ENCODE measurements at regions not wholly inside any gene's neighbourhood (a gene's known extent, or its start where the extent isn't known, plus 50 kb on each side); places are given as distances from the start of the nearest gene placed in this dataset.
"Not testable (repeated sequence)": the region's sequence is repeated elsewhere in the genome, so short reads cannot be mapped to it uniquely, and the experiment has no call there.

GRCh38 chr3:174336784-174337183 lies 522.4 kb upstream of the NAALADL2 start:
- no peak for DNase-seq (ENCODE audit: low spot score)

DNA sequence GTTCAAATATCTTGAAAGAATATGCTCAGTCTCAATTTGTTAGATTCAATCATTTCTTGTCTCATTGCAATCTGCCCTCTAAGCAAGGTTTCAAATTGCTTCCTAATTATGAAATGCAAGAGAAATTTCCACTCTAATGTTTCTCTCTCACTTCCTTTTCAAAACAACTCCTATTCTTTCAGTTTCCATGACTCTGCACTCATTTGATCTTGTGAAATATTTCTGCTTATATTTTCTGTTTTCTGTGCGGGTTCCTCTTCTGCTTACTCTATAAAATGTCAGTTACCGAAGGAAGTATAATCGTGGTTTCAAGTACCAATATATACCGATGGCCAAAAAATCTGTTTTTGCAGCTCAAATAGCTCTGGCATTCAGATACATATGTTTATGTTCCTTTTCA lies 521.9 kb upstream of the NAALADL2 start:
- DNase-seq (ENCODE audit: low spot score) = no peak

- DNase-seq (ENCODE audit: low spot score) = no peak
Measured at GRCh38 chr3:174340624-174341587, 518.2 kb upstream of the NAALADL2 start.

- no peak for DNase-seq (ENCODE audit: low spot score)
Measured at GRCh38 chr3:174342171-174342570, 517.0 kb upstream of the NAALADL2 start.

- no peak for DNase-seq (ENCODE audit: low spot score)
Measured at GRCh38 chr3:174342941-174343501, 516.1 kb upstream of the NAALADL2 start.

- DNase-seq (ENCODE audit: low spot score) = no peak
Measured at GRCh38 chr3:174346141-174346540, 513.0 kb upstream of the NAALADL2 start.

DNA sequence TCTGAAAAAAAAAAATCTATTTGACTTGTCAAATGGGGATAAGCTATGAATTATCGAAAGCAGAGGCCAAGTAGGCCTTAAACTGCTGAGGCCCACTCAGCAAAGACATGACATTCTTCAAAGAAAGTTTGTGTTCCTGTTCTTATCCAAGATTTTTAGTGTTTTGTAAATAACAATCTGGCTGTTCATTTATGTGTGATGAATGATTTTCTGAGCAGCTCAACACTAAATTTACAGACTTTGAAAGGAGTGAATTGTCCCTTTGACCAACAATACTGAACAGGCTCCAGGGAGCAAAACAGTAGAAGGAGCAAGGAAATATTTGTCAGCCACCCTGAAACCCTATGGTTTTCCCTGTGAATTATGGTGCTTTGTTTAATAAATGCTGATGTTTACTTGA lies 512.6 kb upstream of the NAALADL2 start:
- DNase-seq (ENCODE audit: low spot score) = no peak

DNA sequence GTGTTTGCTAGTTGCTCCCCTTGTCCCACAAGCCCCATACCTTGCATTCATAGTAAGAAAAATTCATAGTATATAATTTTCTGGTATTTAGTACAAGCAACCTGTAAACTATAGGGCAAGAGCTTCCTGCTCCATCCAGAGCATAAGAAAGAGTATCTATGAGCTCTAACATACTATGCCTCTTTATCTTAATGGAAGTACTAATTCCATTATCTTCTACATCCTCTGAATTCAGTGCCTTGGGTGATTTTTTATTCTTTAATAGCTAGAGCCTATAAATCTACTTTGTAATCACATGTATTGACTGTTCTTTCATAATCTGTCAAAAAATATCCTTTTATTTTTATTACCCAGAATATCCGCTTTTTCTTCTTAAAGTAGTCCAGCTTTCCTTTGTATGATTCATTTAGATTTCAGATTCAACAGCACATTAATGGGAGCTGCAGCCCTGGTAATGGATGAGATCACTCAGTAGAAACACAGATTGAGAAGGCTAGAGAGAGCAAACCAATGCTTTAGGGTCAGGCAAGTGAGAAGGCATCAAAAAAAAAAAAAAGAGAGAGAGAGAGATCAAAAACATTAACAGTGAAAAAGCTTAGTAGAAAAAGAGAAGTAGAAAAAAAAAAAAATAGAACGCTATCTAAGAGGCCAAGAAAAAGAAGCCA lies 511.5 kb upstream of the NAALADL2 start:
- DNase-seq (ENCODE audit: low spot score) = no peak

GRCh38 chr3:174352227-174352626 lies 506.9 kb upstream of the NAALADL2 start:
- DNase-seq (ENCODE audit: low spot score) = no peak

DNA sequence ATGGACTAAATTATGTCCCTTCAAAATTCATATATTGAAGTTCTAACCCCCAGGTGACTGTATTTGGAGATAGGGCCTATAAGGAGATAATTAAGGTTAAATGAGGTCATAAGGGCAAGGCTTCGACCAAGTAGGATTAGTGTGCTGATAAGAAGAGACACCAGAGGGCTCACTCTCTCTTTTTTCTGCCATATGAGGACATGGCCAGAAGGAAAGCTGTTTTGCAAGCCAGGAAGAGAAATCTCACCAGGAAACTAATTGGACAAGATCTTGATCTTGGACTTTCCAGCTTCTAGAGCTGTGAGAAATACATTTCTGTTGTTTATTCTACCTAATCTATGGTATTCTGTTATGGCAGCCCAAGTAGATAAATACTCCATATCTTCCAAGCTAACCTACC lies 503.6 kb upstream of the NAALADL2 start:
- DNase-seq (ENCODE audit: low spot score) = no peak

GRCh38 chr3:174356596-174356995 lies 502.5 kb upstream of the NAALADL2 start:
- DNase-seq (ENCODE audit: low spot score) = no peak

DNA sequence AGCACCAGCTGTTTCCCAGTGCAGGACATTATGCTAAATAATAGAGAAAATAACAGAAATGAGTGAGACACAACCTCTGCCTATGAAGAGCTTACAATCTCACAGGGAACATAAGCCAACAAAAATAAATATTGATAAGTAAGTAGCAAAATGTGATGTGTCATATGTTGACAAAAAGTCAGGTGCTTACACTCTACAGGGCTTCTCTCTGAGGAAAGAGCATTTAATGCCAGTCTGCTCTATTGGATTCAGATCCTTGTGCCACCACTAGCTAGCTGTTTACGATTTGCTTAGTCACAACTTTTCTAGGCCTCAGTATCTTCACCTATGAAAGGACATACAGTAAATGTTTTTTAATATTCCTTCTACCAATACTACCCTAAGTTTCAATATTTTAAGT lies 500.9 kb upstream of the NAALADL2 start:
- no peak for DNase-seq (ENCODE audit: low spot score)

DNA sequence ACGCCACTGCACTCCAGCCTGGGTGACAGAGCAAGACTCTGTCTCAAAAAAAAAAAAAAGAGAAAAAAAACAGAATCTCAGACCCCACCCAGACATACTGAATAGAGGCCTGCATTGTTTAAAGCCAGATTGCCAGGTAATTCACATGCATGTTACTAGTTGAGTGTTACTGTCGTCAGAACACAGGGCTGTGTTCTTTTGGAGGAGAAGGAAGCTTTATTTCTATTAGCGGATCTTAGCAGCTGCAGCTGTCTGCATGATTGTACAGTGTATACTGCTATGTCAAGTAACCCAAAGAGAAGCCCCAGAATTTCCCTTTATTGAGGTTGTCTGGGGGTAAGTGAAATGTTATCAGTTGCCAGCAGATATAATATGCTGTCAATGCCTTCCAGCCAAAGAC lies 496.6 kb upstream of the NAALADL2 start:
- DNase-seq (ENCODE audit: low spot score) = no peak

DNA sequence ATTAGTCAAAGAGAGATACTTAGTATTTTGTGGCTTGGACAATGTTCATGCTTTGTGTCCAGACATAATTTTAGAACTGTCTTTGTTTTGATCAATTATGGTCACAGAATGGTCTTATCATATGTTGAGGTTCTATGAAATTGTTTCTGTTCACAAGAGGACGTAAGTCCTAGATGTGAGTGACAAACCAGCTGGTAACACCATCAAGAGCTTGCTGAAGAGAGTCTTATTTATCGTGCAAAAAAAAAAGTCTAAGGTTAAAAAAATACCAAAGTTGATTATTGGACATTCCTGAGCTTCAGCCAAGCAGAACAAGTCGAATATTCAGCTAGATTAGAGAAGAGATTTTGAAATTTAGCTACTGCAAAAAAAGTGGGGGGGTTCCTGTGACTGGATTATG lies 495.9 kb upstream of the NAALADL2 start:
- DNase-seq (ENCODE audit: low spot score) = no peak

- DNase-seq (ENCODE audit: low spot score) = no peak
Measured at GRCh38 chr3:174365796-174366195, 493.3 kb upstream of the NAALADL2 start.

DNA sequence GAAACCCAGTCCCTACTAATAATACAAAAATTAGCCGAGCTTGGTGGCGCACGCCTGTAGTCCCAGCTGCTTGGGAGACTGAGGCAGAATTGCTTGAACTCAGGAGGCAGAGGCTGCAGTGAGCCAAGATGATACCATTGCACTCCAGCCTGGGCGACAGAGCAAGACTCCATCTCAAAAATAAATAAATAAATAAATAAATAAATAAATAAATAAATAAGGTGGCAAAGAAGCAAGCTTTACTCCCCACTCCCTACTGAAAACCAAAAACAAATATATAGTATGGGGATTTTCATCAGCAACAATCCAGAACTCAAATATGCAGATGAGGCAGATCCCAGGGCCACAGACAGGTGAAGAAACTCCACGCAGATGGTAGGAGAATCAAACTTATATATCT lies 492.2 kb upstream of the NAALADL2 start:
- not testable (repeated sequence) for DNase-seq (ENCODE audit: low spot score)

GRCh38 chr3:174376346-174376745 lies 482.8 kb upstream of the NAALADL2 start:
- DNase-seq (ENCODE audit: low spot score) = no peak

GRCh38 chr3:174377096-174377495 lies 482.0 kb upstream of the NAALADL2 start:
- DNase-seq (ENCODE audit: low spot score) = no peak

DNA sequence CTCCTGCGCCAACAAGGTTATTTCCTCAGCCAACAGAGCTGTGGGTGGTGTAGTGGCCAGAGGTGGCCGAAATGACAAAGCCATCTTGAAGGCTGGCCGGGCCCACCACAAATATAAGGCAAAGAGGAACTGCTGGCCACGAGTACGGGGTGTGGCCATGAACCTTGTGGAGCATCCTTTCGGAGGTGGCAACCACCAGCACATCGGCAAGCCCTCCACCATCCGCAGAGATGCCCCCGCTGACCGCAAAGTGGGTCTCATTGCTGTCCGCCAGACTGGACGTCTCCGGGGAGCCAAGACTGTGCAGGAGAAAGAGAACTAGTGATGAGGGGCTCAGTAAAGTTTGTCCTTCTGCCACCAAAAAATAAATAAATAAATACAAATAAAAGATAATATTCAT lies 481.4 kb upstream of the NAALADL2 start:
- no peak for DNase-seq (ENCODE audit: low spot score)

DNA sequence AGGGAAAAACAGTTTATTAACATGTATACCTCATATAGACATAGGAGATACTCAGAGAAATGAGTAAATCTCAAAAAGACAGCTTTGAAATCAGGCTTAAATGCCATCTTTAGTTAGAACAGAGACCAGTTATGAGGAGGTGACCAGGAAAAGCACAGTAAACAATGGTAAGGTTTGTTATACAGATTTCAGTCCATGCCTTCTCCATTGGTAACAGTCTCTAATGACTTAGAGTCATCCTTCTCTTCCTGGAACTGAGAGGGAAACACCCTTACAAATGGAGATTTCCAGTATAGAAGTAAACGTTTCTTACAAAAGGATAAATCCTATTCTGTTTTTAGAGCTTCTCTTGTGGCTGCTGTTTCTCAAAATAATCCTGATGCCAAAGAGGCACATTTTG lies 476.3 kb upstream of the NAALADL2 start:
- DNase-seq (ENCODE audit: low spot score) = no peak

GRCh38 chr3:174387736-174388135 lies 471.4 kb upstream of the NAALADL2 start:
- DNase-seq (ENCODE audit: low spot score) = no peak

DNA sequence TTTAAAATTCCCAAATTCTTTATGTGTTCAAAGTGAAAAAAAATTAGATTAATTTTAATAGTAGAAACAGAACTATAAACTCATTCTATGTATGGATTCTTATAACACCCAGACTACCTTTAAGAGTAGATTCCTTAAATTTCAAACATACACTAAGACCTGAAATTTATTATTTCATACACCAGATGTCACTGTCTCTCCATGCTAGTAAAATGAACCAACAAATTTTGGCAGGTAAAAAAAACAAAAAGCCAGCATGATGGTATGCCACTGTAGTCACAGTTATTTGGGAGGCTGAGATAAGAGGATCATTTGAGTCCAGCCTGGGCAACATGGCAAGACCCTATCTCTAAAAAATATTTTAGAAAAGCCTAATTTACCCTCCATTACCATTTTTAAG lies 461.3 kb upstream of the NAALADL2 start:
- no peak for DNase-seq (ENCODE audit: low spot score)

GRCh38 chr3:174398761-174399160 lies 460.4 kb upstream of the NAALADL2 start:
- no peak for DNase-seq (ENCODE audit: low spot score)

All from ureter (tissue), 1 donor.